ENCODE measurements at regions not wholly inside any gene's neighbourhood (a gene's known extent, or its start where the extent isn't known, plus 50 kb on each side); places are given as distances from the start of the nearest gene placed in this dataset.

DNA sequence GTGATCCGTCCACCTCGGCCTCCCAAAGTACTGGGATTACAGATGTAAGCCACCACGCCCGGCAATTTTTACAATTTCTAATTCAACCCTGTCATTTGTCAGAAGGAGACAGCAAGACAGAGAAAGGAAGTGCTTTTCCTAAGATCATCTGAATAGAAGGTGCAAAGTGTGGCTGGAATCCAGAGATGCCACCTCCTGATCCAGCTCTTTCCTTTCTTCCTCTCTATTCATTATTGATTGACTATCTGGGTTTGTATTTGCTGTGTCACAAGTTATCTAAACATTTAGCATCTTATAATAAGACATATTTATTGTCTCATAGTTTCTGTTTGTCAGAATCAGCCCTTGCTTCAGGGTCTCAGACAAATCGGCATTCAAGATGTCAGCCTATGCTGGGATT is 217.7 kb downstream of the BCAS1 start:
- Histone ChIP-seq H3K79me2 (ENCODE audit: control insufficient read depth, low read length) (no peaks in the 10 kb centered on the region), H3K9me3 (ENCODE audit: control insufficient read depth, insufficient read depth, low read length) (no peaks in the 10 kb centered on the region), H3F3A (ENCODE audit: control insufficient read depth, insufficient read depth) (no peaks in the 10 kb centered on the region), H3K27me3 (ENCODE audit: control insufficient read depth, low read length) (no peaks in the 10 kb centered on the region), H3K27ac (ENCODE audit: low read depth, low read length) (no peak overlapping the region), H4K20me1 (ENCODE audit: control insufficient read depth, insufficient read depth, low read depth, low read length) (no peaks in the 10 kb centered on the region), H3K4me1 (ENCODE audit: control insufficient read depth, low read length) (peaks cover 15% of the 10 kb centered on the region), H3K9me2 (replicated peaks; ENCODE audit: control insufficient read depth, low read length) (no peaks in the 10 kb centered on the region), H3K4me3 (ENCODE audit: low read length) (no peak overlapping the region), H3K4me2 (ENCODE audit: low read length) (no peak overlapping the region), H3K36me3 (ENCODE audit: control insufficient read depth, low read length) (no peaks in the 10 kb centered on the region)
- TF ChIP-seq, protein P1, sequence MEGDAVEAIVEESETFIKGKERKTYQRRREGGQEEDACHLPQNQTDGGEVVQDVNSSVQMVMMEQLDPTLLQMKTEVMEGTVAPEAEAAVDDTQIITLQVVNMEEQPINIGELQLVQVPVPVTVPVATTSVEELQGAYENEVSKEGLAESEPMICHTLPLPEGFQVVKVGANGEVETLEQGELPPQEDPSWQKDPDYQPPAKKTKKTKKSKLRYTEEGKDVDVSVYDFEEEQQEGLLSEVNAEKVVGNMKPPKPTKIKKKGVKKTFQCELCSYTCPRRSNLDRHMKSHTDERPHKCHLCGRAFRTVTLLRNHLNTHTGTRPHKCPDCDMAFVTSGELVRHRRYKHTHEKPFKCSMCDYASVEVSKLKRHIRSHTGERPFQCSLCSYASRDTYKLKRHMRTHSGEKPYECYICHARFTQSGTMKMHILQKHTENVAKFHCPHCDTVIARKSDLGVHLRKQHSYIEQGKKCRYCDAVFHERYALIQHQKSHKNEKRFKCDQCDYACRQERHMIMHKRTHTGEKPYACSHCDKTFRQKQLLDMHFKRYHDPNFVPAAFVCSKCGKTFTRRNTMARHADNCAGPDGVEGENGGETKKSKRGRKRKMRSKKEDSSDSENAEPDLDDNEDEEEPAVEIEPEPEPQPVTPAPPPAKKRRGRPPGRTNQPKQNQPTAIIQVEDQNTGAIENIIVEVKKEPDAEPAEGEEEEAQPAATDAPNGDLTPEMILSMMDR (IDR thresholded peaks at IDR 0.05; ENCODE audit: low read depth, low read length, poor library complexity, severe bottlenecking), result no peak
- no peak for TF ChIP-seq EZH2phosphoT487 (IDR thresholded peaks at IDR 0.05; ENCODE audit: borderline replicate concordance, low read length)

DNA sequence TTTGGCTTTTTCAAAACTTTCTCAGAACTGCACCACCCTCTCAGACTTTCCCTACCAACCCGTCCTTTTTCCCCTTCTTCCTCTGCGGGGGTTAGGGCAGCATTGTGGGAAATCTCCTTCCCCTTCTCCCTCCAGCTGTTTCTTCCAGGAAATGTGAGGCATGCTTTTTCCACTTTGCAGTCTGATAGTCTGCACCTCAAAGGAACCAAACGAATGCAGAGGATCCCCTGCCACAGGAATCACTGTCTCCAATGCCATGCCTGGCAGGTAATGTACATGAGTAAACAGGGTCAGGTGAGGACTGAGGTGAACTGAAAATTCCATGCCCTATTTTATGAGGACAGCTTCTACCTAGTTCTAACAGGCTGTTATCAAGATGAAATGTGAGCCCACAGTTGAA is 218.4 kb downstream of the BCAS1 start:
- no peak overlapping the region for H3K27ac ChIP-seq (ENCODE audit: low read depth, low read length)
- TF ChIP-seq, protein P1 (IDR thresholded peaks at IDR 0.05; ENCODE audit: low read depth, low read length, poor library complexity, severe bottlenecking), result no peak

DNA sequence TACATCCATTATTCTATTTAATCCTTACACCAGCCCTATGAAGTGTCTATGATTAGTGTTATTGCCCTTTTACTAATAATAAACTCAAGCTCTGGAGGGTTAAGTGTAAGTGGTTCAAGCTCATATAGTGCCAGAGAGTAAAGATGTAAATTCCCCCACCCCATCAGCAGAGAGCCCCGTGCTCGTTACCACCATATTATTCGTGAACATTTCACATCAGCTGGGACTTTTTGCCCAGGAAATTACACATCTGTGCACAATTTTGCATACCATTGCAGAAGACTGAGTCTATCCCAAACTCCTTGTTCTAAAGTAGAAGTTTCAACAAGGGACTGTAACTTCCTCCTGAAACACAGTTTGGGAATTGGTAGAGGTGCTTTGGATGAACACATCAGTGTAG is 220.1 kb downstream of the BCAS1 start:
- TF ChIP-seq, protein P1 (IDR thresholded peaks at IDR 0.05; ENCODE audit: low read depth, low read length, poor library complexity, severe bottlenecking), result no peak
- TF ChIP-seq EZH2phosphoT487 (IDR thresholded peaks at IDR 0.05; ENCODE audit: borderline replicate concordance, low read length), result no peak
- Histone ChIP-seq H3K4me3 (ENCODE audit: low read length) (no peak overlapping the region), H3K4me1 (ENCODE audit: control insufficient read depth, low read length) (peaks cover 26% of the 10 kb centered on the region), H4K20me1 (ENCODE audit: control insufficient read depth, insufficient read depth, low read depth, low read length) (no peaks in the 10 kb centered on the region), H3K9me3 (ENCODE audit: control insufficient read depth, insufficient read depth, low read length) (no peaks in the 10 kb centered on the region), H3K27me3 (ENCODE audit: control insufficient read depth, low read length) (no peaks in the 10 kb centered on the region), H3K79me2 (ENCODE audit: control insufficient read depth, low read length) (no peaks in the 10 kb centered on the region), H3F3A (ENCODE audit: control insufficient read depth, insufficient read depth) (no peaks in the 10 kb centered on the region), H3K27ac (ENCODE audit: low read depth, low read length) (no peak overlapping the region), H3K4me2 (ENCODE audit: low read length) (no peak overlapping the region), H3K9me2 (replicated peaks; ENCODE audit: control insufficient read depth, low read length) (no peaks in the 10 kb centered on the region), H3K36me3 (ENCODE audit: control insufficient read depth, low read length) (no peaks in the 10 kb centered on the region)

More for the DNA sequence above, 218.4 kb downstream of the BCAS1 start:
- Histone ChIP-seq H3K4me1 (ENCODE audit: control insufficient read depth, low read length) (peaks cover 22% of the 10 kb centered on the region), H3F3A (ENCODE audit: control insufficient read depth, insufficient read depth) (no peaks in the 10 kb centered on the region), H3K27me3 (ENCODE audit: control insufficient read depth, low read length) (no peaks in the 10 kb centered on the region), H3K9me3 (ENCODE audit: control insufficient read depth, insufficient read depth, low read length) (no peaks in the 10 kb centered on the region), H3K9me2 (replicated peaks; ENCODE audit: control insufficient read depth, low read length) (no peaks in the 10 kb centered on the region), H3K79me2 (ENCODE audit: control insufficient read depth, low read length) (no peaks in the 10 kb centered on the region), H4K20me1 (ENCODE audit: control insufficient read depth, insufficient read depth, low read depth, low read length) (no peaks in the 10 kb centered on the region), H3K4me2 (ENCODE audit: low read length) (no peak overlapping the region), H3K4me3 (ENCODE audit: low read length) (no peak overlapping the region), H3K36me3 (ENCODE audit: control insufficient read depth, low read length) (no peaks in the 10 kb centered on the region)

Data from DOHH2 (cell line).